ENCODE measurements at regions not wholly inside any gene's neighbourhood (a gene's known extent, or its start where the extent isn't known, plus 50 kb on each side); places are given as distances from the start of the nearest gene placed in this dataset.

GRCh38 chr10:84988011-84988410 is 659.6 kb downstream of the CCSER2 start:
- no peak overlapping the region for H3K27ac Mint-ChIP-seq
- Histone ChIP-seq H3K36me3 (ENCODE audit: control insufficient read depth in 2 of 2, extremely low read depth in 1 of 2, insufficient read depth in 1 of 2, low read length in 1 of 2) (no peaks in the 10 kb centered on the region), H3K4me3 (ENCODE audit: control insufficient read depth in 1 of 2, extremely low read depth in 1 of 2, low read length in 1 of 2) (no peak overlapping the region), H3K27ac (ENCODE audit: low read length) (no peak overlapping the region), H3K9me3 (no peaks in the 10 kb centered on the region), H3K27me3 (replicated peaks in 1 of 2; ENCODE audit: control insufficient read depth in 2 of 2, extremely low read depth in 1 of 2, insufficient read depth in 2 of 2, low read length in 1 of 2) (no peaks in the 10 kb centered on the region), H3K4me1 (ENCODE audit: control insufficient read depth in 1 of 2, extremely low read depth in 1 of 2, insufficient read depth in 2 of 2, low read length in 2 of 2) (no peaks in the 10 kb centered on the region)
- no peaks in the 10 kb centered on the region for H3K27me3 Mint-ChIP-seq
- no peaks in the 10 kb centered on the region for H3K36me3 Mint-ChIP-seq
- H3K4me1 Mint-ChIP-seq: no peaks in the 10 kb centered on the region
- ATAC-seq (replicated peaks in 1 of 4) (no peak), DNase-seq (no peak)
- H3K4me3 Mint-ChIP-seq: no peak overlapping the region
- WGBS (ENCODE audit: insufficient coverage): 60% methylated on average over 1 of the region's 2 CpGs
- ChIA-PET CTCF (no interaction called here), POLR2A (no interaction called here)
- H3K9me3 Mint-ChIP-seq: peaks cover 0 to 4% (median 0%) of the 10 kb centered on the region in 3 donors

GRCh38 chr10:84990713-84991112 is 662.3 kb downstream of the CCSER2 start:
- H3K27ac Mint-ChIP-seq: no peak overlapping the region
- H3K9me3 ChIP-seq: no peaks in the 10 kb centered on the region
- no peaks in the 10 kb centered on the region for H3K27me3 ChIP-seq (replicated peaks in 1 of 2; ENCODE audit: control insufficient read depth in 2 of 2, extremely low read depth in 1 of 2, insufficient read depth in 2 of 2, low read length in 1 of 2)
- POLR2A ChIA-PET: no interaction called here
- H3K36me3 Mint-ChIP-seq: no peaks in the 10 kb centered on the region
- peaks cover 0 to 4% (median 0%) of the 10 kb centered on the region in 3 donors for H3K9me3 Mint-ChIP-seq
- H3K27ac ChIP-seq (ENCODE audit: low read length): no peak overlapping the region
- no peaks in the 10 kb centered on the region for H3K27me3 Mint-ChIP-seq
- DNase-seq: no peak
- no peaks in the 10 kb centered on the region for H3K36me3 ChIP-seq (ENCODE audit: control insufficient read depth in 2 of 2, extremely low read depth in 1 of 2, insufficient read depth in 1 of 2, low read length in 1 of 2)
- CTCF ChIA-PET: interaction anchor here in 1 of 2 donors (0.7 kb wide), 1 partner anchor 46 kb away, joined by 3 read pairs; no protein-coding TSS in a partner anchor
- 55% methylated on average over 8 of the region's 9 CpGs for WGBS (ENCODE audit: insufficient coverage)
- no peaks in the 10 kb centered on the region for H3K4me1 ChIP-seq (ENCODE audit: control insufficient read depth in 1 of 2, extremely low read depth in 1 of 2, insufficient read depth in 2 of 2, low read length in 2 of 2)
- no peak overlapping the region for H3K4me3 ChIP-seq (ENCODE audit: control insufficient read depth in 1 of 2, extremely low read depth in 1 of 2, low read length in 1 of 2)
- H3K4me1 Mint-ChIP-seq: no peaks in the 10 kb centered on the region
- ATAC-seq (replicated peaks in 1 of 4): no peak
- no peak overlapping the region for H3K4me3 Mint-ChIP-seq

GRCh38 chr10:84991301-84991700 is 662.9 kb downstream of the CCSER2 start:
- Histone ChIP-seq H3K4me3 (ENCODE audit: control insufficient read depth in 1 of 2, extremely low read depth in 1 of 2, low read length in 1 of 2) (no peak overlapping the region), H3K9me3 (no peaks in the 10 kb centered on the region), H3K4me1 (ENCODE audit: control insufficient read depth in 1 of 2, extremely low read depth in 1 of 2, insufficient read depth in 2 of 2, low read length in 2 of 2) (no peaks in the 10 kb centered on the region), H3K27me3 (replicated peaks in 1 of 2; ENCODE audit: control insufficient read depth in 2 of 2, extremely low read depth in 1 of 2, insufficient read depth in 2 of 2, low read length in 1 of 2) (no peaks in the 10 kb centered on the region), H3K27ac (ENCODE audit: low read length) (no peak overlapping the region), H3K36me3 (ENCODE audit: control insufficient read depth in 2 of 2, extremely low read depth in 1 of 2, insufficient read depth in 1 of 2, low read length in 1 of 2) (no peaks in the 10 kb centered on the region)
- ChIA-PET CTCF (no interaction called here), POLR2A (no interaction called here)
- peaks cover 0 to 4% (median 0%) of the 10 kb centered on the region in 3 donors for H3K9me3 Mint-ChIP-seq
- H3K4me1 Mint-ChIP-seq: no peaks in the 10 kb centered on the region
- no peaks in the 10 kb centered on the region for H3K36me3 Mint-ChIP-seq
- H3K4me3 Mint-ChIP-seq: no peak overlapping the region
- no peaks in the 10 kb centered on the region for H3K27me3 Mint-ChIP-seq
- no peak for DNase-seq
- WGBS (ENCODE audit: insufficient coverage): 67% methylated on average over 2 of the region's 2 CpGs
- ATAC-seq (replicated peaks in 1 of 4): no peak
- no peak overlapping the region for H3K27ac Mint-ChIP-seq

GRCh38 chr10:84993251-84994035 is 665.1 kb downstream of the CCSER2 start:
- WGBS (ENCODE audit: insufficient coverage): 91% methylated on average over 6 of the region's 9 CpGs
- DNase-seq: no peak
- no peaks in the 10 kb centered on the region for H3K27me3 Mint-ChIP-seq
- no peak overlapping the region for H3K27ac Mint-ChIP-seq
- ChIA-PET CTCF (no interaction called here), POLR2A (no interaction called here)
- Histone ChIP-seq H3K27me3 (replicated peaks in 1 of 2; ENCODE audit: control insufficient read depth in 2 of 2, extremely low read depth in 1 of 2, insufficient read depth in 2 of 2, low read length in 1 of 2) (no peaks in the 10 kb centered on the region), H3K4me3 (ENCODE audit: control insufficient read depth in 1 of 2, extremely low read depth in 1 of 2, low read length in 1 of 2) (no peak overlapping the region), H3K36me3 (ENCODE audit: control insufficient read depth in 2 of 2, extremely low read depth in 1 of 2, insufficient read depth in 1 of 2, low read length in 1 of 2) (no peaks in the 10 kb centered on the region), H3K4me1 (ENCODE audit: control insufficient read depth in 1 of 2, extremely low read depth in 1 of 2, insufficient read depth in 2 of 2, low read length in 2 of 2) (no peaks in the 10 kb centered on the region), H3K27ac (ENCODE audit: low read length) (no peak overlapping the region), H3K9me3 (no peaks in the 10 kb centered on the region)
- H3K4me1 Mint-ChIP-seq: no peaks in the 10 kb centered on the region
- H3K4me3 Mint-ChIP-seq: no peak overlapping the region
- peaks cover 0 to 4% (median 0%) of the 10 kb centered on the region in 3 donors for H3K9me3 Mint-ChIP-seq
- ATAC-seq (replicated peaks in 1 of 4): no peak
- H3K36me3 Mint-ChIP-seq: no peaks in the 10 kb centered on the region

- CTCF ChIA-PET: no interaction called here
- Histone ChIP-seq H3K27ac (ENCODE audit: low read length) (no peak overlapping the region), H3K36me3 (ENCODE audit: control insufficient read depth in 2 of 2, extremely low read depth in 1 of 2, insufficient read depth in 1 of 2, low read length in 1 of 2) (no peaks in the 10 kb centered on the region), H3K27me3 (replicated peaks in 1 of 2; ENCODE audit: control insufficient read depth in 2 of 2, extremely low read depth in 1 of 2, insufficient read depth in 2 of 2, low read length in 1 of 2) (no peaks in the 10 kb centered on the region), H3K4me3 (ENCODE audit: control insufficient read depth in 1 of 2, extremely low read depth in 1 of 2, low read length in 1 of 2) (no peak overlapping the region), H3K4me1 (ENCODE audit: control insufficient read depth in 1 of 2, extremely low read depth in 1 of 2, insufficient read depth in 2 of 2, low read length in 2 of 2) (no peaks in the 10 kb centered on the region), H3K9me3 (no peaks in the 10 kb centered on the region)
- 55% methylated on average over 1 of the region's 1 CpG for WGBS (ENCODE audit: insufficient coverage)
- POLR2A ChIA-PET: no interaction called here
- Mint-ChIP-seq H3K27ac (no peak overlapping the region), H3K4me3 (no peak overlapping the region), H3K9me3 (peaks cover 0 to 4% (median 0%) of the 10 kb centered on the region in 3 donors), H3K4me1 (no peaks in the 10 kb centered on the region), H3K27me3 (no peaks in the 10 kb centered on the region), H3K36me3 (no peaks in the 10 kb centered on the region)
- ATAC-seq (replicated peaks in 1 of 4): no peak
- no peak for DNase-seq
These were observed 666.3 kb downstream of the CCSER2 start for GRCh38 chr10:84994722-84995121.

GRCh38 chr10:84996580-84996979 is 668.2 kb downstream of the CCSER2 start:
- no peaks in the 10 kb centered on the region for H3K36me3 Mint-ChIP-seq
- no peak overlapping the region for H3K27ac Mint-ChIP-seq
- H3K4me1 Mint-ChIP-seq: no peaks in the 10 kb centered on the region
- WGBS (ENCODE audit: insufficient coverage): 81% methylated on average over 3 of the region's 3 CpGs
- H3K4me3 Mint-ChIP-seq: no peak overlapping the region
- H3K9me3 Mint-ChIP-seq: peaks cover 0 to 4% (median 0%) of the 10 kb centered on the region in 3 donors
- no peak for ATAC-seq (replicated peaks in 1 of 4)
- no peaks in the 10 kb centered on the region for H3K9me3 ChIP-seq
- H3K27me3 ChIP-seq (replicated peaks in 1 of 2; ENCODE audit: control insufficient read depth in 2 of 2, extremely low read depth in 1 of 2, insufficient read depth in 2 of 2, low read length in 1 of 2): no peaks in the 10 kb centered on the region
- no peak for DNase-seq
- no peak overlapping the region for H3K4me3 ChIP-seq (ENCODE audit: control insufficient read depth in 1 of 2, extremely low read depth in 1 of 2, low read length in 1 of 2)
- H3K4me1 ChIP-seq (ENCODE audit: control insufficient read depth in 1 of 2, extremely low read depth in 1 of 2, insufficient read depth in 2 of 2, low read length in 2 of 2): no peaks in the 10 kb centered on the region
- no peak overlapping the region for H3K27ac ChIP-seq (ENCODE audit: low read length)
- POLR2A ChIA-PET: no interaction called here
- H3K36me3 ChIP-seq (ENCODE audit: control insufficient read depth in 2 of 2, extremely low read depth in 1 of 2, insufficient read depth in 1 of 2, low read length in 1 of 2): no peaks in the 10 kb centered on the region
- CTCF ChIA-PET: no interaction called here
- no peaks in the 10 kb centered on the region for H3K27me3 Mint-ChIP-seq

GRCh38 chr10:84997870-84998269 is 669.5 kb downstream of the CCSER2 start:
- no peak overlapping the region for H3K4me3 Mint-ChIP-seq
- H3K9me3 ChIP-seq: no peaks in the 10 kb centered on the region
- peaks cover 0 to 4% (median 0%) of the 10 kb centered on the region in 3 donors for H3K9me3 Mint-ChIP-seq
- H3K36me3 ChIP-seq (ENCODE audit: control insufficient read depth in 2 of 2, extremely low read depth in 1 of 2, insufficient read depth in 1 of 2, low read length in 1 of 2): no peaks in the 10 kb centered on the region
- no peaks in the 10 kb centered on the region for H3K27me3 ChIP-seq (replicated peaks in 1 of 2; ENCODE audit: control insufficient read depth in 2 of 2, extremely low read depth in 1 of 2, insufficient read depth in 2 of 2, low read length in 1 of 2)
- H3K36me3 Mint-ChIP-seq: no peaks in the 10 kb centered on the region
- H3K27ac ChIP-seq (ENCODE audit: low read length): no peak overlapping the region
- POLR2A ChIA-PET: no interaction called here
- ATAC-seq (replicated peaks in 1 of 4) (no peak), DNase-seq (no peak)
- no peak overlapping the region for H3K27ac Mint-ChIP-seq
- no peaks in the 10 kb centered on the region for H3K4me1 ChIP-seq (ENCODE audit: control insufficient read depth in 1 of 2, extremely low read depth in 1 of 2, insufficient read depth in 2 of 2, low read length in 2 of 2)
- no peaks in the 10 kb centered on the region for H3K4me1 Mint-ChIP-seq
- no CpG with 5 or more reads among the region's 2 CpGs for WGBS (ENCODE audit: insufficient coverage)
- H3K4me3 ChIP-seq (ENCODE audit: control insufficient read depth in 1 of 2, extremely low read depth in 1 of 2, low read length in 1 of 2): no peak overlapping the region
- CTCF ChIA-PET: no interaction called here
- H3K27me3 Mint-ChIP-seq: no peaks in the 10 kb centered on the region
